ENCODE measurements at regions not wholly inside any gene's neighbourhood (a gene's known extent, or its start where the extent isn't known, plus 50 kb on each side); places are given as distances from the start of the nearest gene placed in this dataset.

GRCh38 chr20:39886650-39887190 is 802.3 kb downstream of the MAFB start:
- DNase-seq (ENCODE audit: low read depth) = no peak

DNA sequence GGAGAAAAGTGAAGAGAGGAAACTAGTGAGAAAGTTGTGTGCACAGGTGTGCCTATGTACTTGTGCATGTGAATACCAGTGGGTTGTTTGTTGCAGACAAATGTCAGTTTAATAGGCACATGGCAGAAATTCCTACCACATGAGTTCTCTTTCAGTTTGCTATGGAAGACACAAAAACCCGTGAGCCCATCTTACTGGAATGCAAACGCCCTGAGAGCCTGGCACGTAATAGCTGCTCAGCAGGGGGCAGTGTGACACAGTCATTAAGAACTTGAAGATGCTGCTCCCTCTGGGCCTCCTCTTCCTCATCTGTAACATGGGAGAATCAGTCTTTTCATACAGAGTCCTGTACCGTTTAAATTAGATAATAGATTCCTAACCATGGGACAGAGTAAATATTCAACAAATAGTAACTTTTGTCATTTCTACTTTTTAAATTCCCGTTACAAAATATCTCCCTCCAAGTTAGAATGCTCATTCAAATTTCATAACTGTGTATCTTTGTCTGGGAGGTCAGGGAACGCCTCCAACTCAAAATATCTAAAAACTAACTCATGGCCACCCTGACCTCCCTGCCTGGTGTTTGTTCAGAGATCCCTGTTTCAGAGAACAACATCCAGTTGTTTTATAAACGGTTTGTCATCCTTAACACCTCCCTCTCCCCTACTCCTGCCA is 802.9 kb downstream of the MAFB start:
- no peak overlapping the region for H3K4me3 ChIP-seq (ENCODE audit: low read depth, low read length)
- DNase-seq (ENCODE audit: low read depth) = no peak
- TF ChIP-seq CTCF (IDR thresholded peaks at IDR 0.05; ENCODE audit: control insufficient read depth, extremely low read depth, insufficient read depth) = peak; percentile 83

More at GRCh38 chr20:39886650-39887190, 802.3 kb downstream of the MAFB start:
- no peak overlapping the region for H3K4me3 ChIP-seq (ENCODE audit: low read depth, low read length)
- no peak for TF ChIP-seq CTCF (IDR thresholded peaks at IDR 0.05; ENCODE audit: control insufficient read depth, extremely low read depth, insufficient read depth)

GRCh38 chr20:39882806-39883205 is 806.2 kb downstream of the MAFB start:
- TF ChIP-seq CTCF (IDR thresholded peaks at IDR 0.05; ENCODE audit: control insufficient read depth, extremely low read depth, insufficient read depth) = no peak
- no peak for DNase-seq (ENCODE audit: low read depth)
- H3K4me3 ChIP-seq (ENCODE audit: low read depth, low read length) = no peak overlapping the region

DNA sequence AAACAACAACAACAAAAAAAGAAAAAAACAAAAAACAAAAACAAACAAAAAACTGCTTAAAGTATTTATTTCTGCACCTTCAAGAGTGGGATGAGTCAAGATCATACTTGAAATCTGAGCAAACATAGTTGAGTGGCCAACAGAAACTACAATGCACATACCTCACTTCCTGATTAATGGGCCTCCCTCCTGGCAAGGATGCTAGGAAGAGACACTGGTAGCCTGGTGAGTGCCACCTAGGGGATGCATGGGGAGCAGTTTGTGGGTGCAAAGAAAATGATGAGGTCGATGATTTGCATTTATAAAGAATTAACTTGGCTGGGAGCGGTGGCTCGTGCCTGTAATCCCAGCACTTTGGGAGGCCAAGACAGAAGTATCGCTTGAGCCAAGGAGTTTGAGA is 808.1 kb downstream of the MAFB start:
- H3K4me3 ChIP-seq (ENCODE audit: low read depth, low read length) = no peak overlapping the region
- DNase-seq (ENCODE audit: low read depth) = no peak
- peak; percentile 58 for TF ChIP-seq CTCF (IDR thresholded peaks at IDR 0.05; ENCODE audit: control insufficient read depth, extremely low read depth, insufficient read depth)

- no peak overlapping the region for H3K4me3 ChIP-seq (ENCODE audit: low read depth, low read length)
- DNase-seq (ENCODE audit: low read depth) = no peak
- TF ChIP-seq CTCF (IDR thresholded peaks at IDR 0.05; ENCODE audit: control insufficient read depth, extremely low read depth, insufficient read depth) = no peak
These were observed 809.7 kb downstream of the MAFB start for GRCh38 chr20:39879296-39879695.

DNA sequence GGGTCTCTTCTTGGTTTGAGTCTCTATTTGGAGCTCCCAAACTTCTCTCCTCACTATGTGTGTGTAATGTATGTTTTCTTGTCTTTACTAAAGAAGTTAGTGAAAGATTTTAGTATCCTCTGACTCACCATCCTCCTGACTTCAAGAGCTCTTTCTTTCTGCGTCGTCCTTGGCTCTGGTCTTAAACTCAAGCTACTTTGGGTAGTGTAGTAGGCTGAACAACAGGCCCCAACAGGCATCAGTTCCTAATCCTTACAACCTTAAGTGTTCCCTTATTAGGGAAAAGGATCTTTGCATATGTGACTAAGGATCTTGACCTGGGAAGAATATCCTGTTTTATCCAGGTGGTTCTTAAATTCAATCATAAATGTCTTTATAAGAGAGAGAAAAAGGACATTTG is 810.2 kb downstream of the MAFB start:
- H3K4me3 ChIP-seq (ENCODE audit: low read depth, low read length) = no peak overlapping the region
- DNase-seq (ENCODE audit: low read depth) = no peak

More for the DNA sequence above, 810.2 kb downstream of the MAFB start:
- TF ChIP-seq CTCF (IDR thresholded peaks at IDR 0.05; ENCODE audit: control insufficient read depth, extremely low read depth, insufficient read depth) = no peak
